GM21825 (cell line): ENCODE measurements at regions not wholly inside any gene's neighbourhood (a gene's known extent, or its start where the extent isn't known, plus 50 kb on each side); places are given as distances from the start of the nearest gene placed in this dataset.

Experiments
- ATAC-seq: cut with Tn5 transposase; IDR thresholded peaks from one replicate; pipeline ENCODE4 v1.9.1; 2021; ENCODE audit warnings: mild to moderate bottlenecking, moderate library complexity; ENCODE audit not compliant: unreplicated experiment

- no peak for ATAC-seq
Observed at GRCh38 chr13:82654861-82655855, 1227.1 kb downstream of the SLITRK1 start.

GRCh38 chr13:82654143-82654542 is 1228.1 kb downstream of the SLITRK1 start:
- ATAC-seq, result no peak

DNA sequence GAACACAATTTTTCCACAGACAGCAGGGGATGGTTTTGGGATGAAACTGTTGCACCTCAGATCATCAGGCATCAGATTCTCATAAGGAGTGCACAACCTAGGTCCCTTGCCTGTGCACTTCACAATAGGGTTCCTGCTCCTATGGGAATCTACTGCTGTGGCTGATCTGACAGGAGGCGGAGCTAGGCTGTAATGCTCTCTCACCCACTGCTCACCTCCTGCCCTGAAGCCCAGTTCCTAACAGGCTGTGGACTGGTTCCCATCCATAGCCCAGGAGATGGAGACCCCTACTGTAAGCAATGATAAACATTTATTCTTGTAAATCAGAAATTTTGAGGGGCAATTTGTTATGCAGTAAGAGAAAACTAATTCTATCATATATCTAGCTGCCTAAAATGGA is 1234.7 kb downstream of the SLITRK1 start:
- ATAC-seq, result no peak

DNA sequence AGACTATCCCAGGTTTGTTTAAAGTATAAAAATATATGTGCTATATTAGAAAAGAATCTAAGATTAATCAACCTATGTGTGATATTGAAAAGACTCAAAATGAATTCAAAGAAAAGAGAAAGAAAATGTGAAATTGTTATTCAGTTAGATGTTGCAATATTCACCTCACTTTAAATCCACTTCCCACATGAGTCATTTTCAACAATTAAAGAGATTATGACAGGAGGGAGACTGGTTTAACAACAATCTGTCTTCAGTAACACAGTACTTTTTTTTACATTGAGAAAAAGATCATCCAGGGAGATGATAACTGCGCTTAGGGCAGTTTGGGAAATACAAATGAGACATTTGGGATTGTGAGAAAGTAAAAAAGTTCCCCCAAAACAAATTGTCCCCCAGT is 1246.2 kb downstream of the SLITRK1 start:
- ATAC-seq, result no peak

- no peak for ATAC-seq
Observed at GRCh38 chr13:82634946-82635345, 1247.3 kb downstream of the SLITRK1 start.

DNA sequence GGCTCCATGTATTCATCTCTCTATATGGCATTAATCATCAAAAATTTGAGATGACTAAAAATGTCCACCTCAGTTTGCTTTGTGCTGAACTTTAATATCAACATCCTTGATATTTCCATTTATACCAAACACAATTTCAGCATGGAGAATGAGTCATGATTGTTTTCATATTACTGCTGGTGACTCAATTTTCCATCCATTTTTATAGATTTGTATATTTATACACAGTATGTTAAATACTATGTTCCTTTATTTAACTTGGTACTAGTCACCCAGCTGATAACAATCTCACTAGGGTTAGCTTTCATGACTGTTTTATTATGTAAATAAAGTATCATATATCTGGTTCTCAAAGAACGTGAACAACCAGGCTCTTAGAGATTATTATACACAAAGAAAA is 1255.1 kb downstream of the SLITRK1 start:
- ATAC-seq, result no peak

GRCh38 chr13:82625717-82626116 is 1256.6 kb downstream of the SLITRK1 start:
- no peak for ATAC-seq

GRCh38 chr13:82615043-82615442 is 1267.2 kb downstream of the SLITRK1 start:
- no peak for ATAC-seq

GRCh38 chr13:82614086-82614485 is 1268.2 kb downstream of the SLITRK1 start:
- ATAC-seq, result no peak

DNA sequence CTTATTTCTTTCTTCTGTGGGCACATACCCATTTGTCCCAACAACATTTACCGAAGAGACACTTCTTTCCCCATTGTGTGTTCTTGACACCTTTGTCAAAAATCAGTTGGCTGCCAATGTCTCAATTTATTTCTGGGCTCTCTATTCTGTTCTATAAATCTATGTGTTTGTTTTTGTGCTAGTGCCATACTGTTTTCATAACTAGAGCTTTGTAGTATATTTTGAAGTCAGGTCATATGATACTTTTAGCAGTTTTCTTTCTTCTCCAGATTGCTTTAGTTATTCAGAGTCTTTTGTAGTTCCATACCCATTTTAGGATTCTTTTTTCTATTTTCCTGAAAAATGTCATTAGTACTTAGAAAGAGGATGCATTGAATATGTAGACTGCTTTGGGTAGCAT is 1276.3 kb downstream of the SLITRK1 start:
- no peak for ATAC-seq

DNA sequence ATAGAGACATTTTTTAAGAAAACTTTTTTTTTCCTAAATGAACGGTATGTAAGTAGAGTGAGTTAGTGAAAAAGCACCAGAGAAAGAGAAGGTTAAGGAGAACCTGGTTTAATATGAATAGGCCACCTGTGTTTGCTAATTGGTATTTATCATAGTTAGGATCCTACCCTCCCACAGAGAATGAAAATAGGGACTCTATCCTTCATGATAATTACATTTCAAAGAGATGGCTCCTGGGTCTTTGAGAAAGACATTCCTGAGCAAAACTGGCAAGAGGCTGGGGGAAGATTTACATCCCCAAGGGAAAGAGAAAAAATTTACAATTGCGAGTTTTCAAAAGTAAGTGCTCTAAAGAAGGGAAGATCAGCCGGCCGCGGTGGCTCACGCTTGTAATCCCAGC is 1284.5 kb downstream of the SLITRK1 start:
- ATAC-seq, result no peak

DNA sequence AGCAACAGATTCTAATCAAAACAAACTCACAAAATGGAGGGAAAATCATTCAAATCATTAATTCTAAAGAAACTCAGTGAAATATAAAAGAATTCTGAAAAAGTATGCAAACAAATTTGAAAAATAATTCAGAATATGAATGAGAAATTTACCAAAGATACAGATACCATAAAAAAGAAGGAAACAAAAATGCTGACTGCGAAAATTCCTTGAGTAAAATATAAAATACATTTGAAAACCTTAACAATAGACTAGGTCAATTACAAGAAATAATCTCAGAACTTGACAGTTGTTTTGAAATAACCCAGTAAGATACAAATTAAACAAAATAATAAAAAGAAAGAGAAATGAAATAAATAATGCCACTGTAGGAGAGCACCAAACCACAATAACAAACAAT is 1289.0 kb downstream of the SLITRK1 start:
- ATAC-seq, result no peak

DNA sequence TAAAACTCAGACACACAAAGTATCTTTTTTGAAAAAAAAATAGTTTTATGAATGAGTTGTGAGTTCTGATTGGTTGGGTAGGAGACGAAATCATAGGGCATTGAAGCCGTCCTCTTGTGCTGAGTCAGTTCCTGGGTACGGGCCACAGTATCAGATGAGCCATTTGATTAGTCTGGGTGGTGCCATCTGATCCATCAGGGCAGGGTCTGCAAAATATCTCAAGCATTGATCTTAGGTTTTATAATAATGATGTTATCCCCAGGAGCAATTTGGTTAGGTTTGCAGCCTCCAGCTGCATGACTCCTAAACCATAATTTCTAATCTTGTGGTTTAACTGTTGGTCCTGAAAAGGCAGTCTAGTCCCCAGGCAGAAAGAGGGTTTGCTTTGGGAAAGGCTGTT is 1310.6 kb downstream of the SLITRK1 start:
- ATAC-seq, result no peak

DNA sequence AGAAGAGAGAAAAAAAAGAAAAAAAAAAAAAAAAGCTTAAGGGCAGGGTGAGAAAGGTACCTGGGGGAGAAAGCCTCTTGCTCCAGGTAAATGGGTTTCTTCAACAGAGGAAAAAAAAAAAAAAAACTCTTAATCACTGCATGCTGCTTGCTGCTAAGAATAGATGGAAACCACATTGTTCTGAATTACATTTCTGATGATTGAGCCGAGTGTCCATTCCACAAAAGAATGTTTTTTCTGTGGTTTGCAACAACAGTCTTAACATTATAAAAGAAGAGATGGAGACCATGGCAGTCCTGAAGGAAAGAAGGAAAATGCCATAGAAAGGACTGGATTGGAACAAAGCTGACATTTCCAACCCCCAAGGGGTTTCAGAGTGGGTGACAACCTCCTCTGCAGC is 1312.7 kb downstream of the SLITRK1 start:
- ATAC-seq, result no peak

- ATAC-seq, result no peak
Observed at GRCh38 chr13:82566864-82567263, 1315.4 kb downstream of the SLITRK1 start.

DNA sequence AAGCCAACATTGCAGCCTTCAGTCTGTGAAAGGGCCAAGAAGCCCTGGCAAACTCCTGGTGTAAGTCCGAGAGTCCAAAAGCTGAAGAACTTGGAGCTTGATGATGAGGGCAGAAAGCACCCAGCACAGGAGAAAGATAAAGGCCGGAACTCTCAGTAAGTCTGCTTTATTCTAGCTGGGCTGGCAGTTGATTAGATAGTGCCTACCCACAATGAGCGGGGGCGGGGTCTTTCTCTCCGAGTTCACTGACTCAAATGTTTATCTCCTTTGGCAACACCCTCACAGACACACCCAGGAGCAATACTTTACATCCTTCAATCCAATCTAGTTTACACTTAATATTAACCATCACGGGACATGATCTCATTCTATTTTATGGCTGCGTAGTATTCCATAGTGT is 1317.1 kb downstream of the SLITRK1 start:
- no peak for ATAC-seq

DNA sequence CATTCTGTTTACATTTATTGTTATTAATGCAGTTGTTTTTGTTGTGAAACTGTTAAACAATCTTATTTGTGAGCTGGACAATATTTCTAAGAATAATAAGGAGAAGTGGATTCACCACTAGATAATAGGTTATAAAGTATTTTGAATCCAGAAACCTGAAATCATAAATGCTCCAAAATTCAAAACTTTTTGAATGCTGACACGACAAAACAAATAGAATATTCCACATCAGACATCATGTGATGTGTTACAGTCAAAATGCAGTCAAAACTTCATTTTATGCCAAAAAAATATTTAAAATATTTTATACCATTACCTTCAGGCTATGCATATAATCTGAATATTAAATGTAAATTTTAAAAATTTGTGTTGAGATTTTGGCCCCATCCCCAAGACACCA is 1321.4 kb downstream of the SLITRK1 start:
- ATAC-seq, result no peak

DNA sequence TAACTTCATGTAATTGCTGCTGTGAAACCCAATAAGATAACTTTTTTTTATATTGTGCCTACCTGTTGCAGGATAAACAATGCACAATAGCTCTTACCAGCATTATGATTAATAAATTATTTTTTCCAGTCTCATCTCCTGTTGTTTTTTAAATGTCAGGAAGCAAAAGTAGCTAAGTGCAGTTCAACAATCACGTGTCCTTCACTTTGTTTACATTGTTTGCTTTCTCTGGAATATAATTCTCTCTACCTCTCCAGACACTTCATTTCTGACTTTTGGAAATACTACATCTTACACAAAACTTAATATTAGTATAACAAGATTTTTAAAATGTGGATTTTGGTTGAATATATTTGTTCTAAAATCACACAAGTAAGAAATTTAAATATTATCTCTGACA is 1359.4 kb downstream of the SLITRK1 start:
- no peak for ATAC-seq

GRCh38 chr13:82506805-82507414 is 1375.4 kb downstream of the SLITRK1 start:
- no peak for ATAC-seq

DNA sequence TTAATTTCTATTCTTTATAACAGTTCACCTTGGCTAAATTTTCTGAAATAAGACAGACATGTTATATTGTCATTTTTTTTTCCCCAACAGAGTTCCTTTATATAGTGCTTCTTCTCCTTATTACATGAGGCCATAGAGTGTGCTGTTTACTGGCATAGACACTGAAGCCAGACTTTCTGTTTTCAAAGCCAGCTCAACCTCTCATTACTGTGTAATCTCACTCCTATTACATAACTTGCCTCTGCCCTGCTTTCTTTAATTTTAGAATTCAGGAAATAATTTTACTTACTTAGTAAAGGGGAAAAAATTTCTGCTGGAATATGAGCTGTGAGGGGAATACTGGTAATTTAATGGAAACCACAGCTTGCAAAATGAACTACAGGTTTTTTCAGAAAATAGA is 1380.4 kb downstream of the SLITRK1 start:
- no peak for ATAC-seq

- no peak for ATAC-seq
Observed at GRCh38 chr13:82480415-82480814, 1401.9 kb downstream of the SLITRK1 start.

GRCh38 chr13:82477436-82477835 is 1404.8 kb downstream of the SLITRK1 start:
- no peak for ATAC-seq
